Activated CD4-positive, alpha-beta T cell treated with anti-CD3 and anti-CD28 coated beads, Interleukin-2, Interleukin-6, amounts not matched to agents 100 ng/mL and 50 ng/mL, durations not matched to agents 16 hours and 8 hours (primary cell): ENCODE measurements at regions not wholly inside any gene's neighbourhood (a gene's known extent, or its start where the extent isn't known, plus 50 kb on each side); places are given as distances from the start of the nearest gene placed in this dataset.
"Not testable (repeated sequence)": the region's sequence is repeated elsewhere in the genome, so short reads cannot be mapped to it uniquely, and the experiment has no call there.

Experiments
- DNase-seq: peaks from one replicate; pipeline ENCODE4 v3.0.0-alpha.2; 2020

GRCh38 chr5:84779186-84779585 is 394.5 kb upstream of the EDIL3 start:
- DNase-seq = no peak

- no peak for DNase-seq
Observed at GRCh38 chr5:84764227-84764626, 379.5 kb upstream of the EDIL3 start.

- DNase-seq = no peak
Observed at GRCh38 chr5:84758008-84758407, 373.3 kb upstream of the EDIL3 start.

GRCh38 chr5:84752780-84753179 is 368.1 kb upstream of the EDIL3 start:
- DNase-seq = no peak

GRCh38 chr5:84748313-84748712 is 363.6 kb upstream of the EDIL3 start:
- no peak for DNase-seq

- DNase-seq = not testable (repeated sequence)
Observed at GRCh38 chr5:84746280-84746679, 361.6 kb upstream of the EDIL3 start.

- no peak for DNase-seq
Observed at GRCh38 chr5:84741056-84741455, 356.4 kb upstream of the EDIL3 start.

GRCh38 chr5:84729326-84729725 is 344.6 kb upstream of the EDIL3 start:
- no peak for DNase-seq

- no peak for DNase-seq
Observed at GRCh38 chr5:84727708-84728107, 343.0 kb upstream of the EDIL3 start.

GRCh38 chr5:84725946-84726570 is 341.4 kb upstream of the EDIL3 start:
- no peak for DNase-seq

GRCh38 chr5:84724683-84725082 is 340.0 kb upstream of the EDIL3 start:
- DNase-seq = no peak

- no peak for DNase-seq
Observed at GRCh38 chr5:84724181-84724580, 339.5 kb upstream of the EDIL3 start.

- no peak for DNase-seq
Observed at GRCh38 chr5:84718377-84718776, 333.7 kb upstream of the EDIL3 start.

- no peak for DNase-seq
Observed at GRCh38 chr5:84715686-84716085, 331.0 kb upstream of the EDIL3 start.

- no peak for DNase-seq
Observed at GRCh38 chr5:84715091-84715490, 330.4 kb upstream of the EDIL3 start.

GRCh38 chr5:84709075-84709474 is 324.4 kb upstream of the EDIL3 start:
- no peak for DNase-seq

GRCh38 chr5:84706678-84707641 is 322.3 kb upstream of the EDIL3 start:
- DNase-seq = no peak

- DNase-seq = not testable (repeated sequence)
Observed at GRCh38 chr5:84700545-84700944, 315.9 kb upstream of the EDIL3 start.

GRCh38 chr5:84696651-84697050 is 312.0 kb upstream of the EDIL3 start:
- no peak for DNase-seq

- DNase-seq = no peak
Observed at GRCh38 chr5:84695330-84695729, 310.6 kb upstream of the EDIL3 start.

- DNase-seq = no peak
Observed at GRCh38 chr5:84693256-84693655, 308.6 kb upstream of the EDIL3 start.

- DNase-seq = no peak
Observed at GRCh38 chr5:84688566-84688965, 303.9 kb upstream of the EDIL3 start.

GRCh38 chr5:84685121-84685894 is 300.6 kb upstream of the EDIL3 start:
- DNase-seq = no peak

GRCh38 chr5:84683594-84683993 is 298.9 kb upstream of the EDIL3 start:
- no peak for DNase-seq
